HG03135 (cell line): ENCODE measurements at regions not wholly inside any gene's neighbourhood (a gene's known extent, or its start where the extent isn't known, plus 50 kb on each side); places are given as distances from the start of the nearest gene placed in this dataset.

Source experiments
- ATAC-seq: cut with Tn5 transposase; IDR thresholded peaks from one replicate; pipeline ENCODE4 v1.9.1; 2021; ENCODE audit warnings: mild to moderate bottlenecking, moderate library complexity; ENCODE audit not compliant: unreplicated experiment

DNA sequence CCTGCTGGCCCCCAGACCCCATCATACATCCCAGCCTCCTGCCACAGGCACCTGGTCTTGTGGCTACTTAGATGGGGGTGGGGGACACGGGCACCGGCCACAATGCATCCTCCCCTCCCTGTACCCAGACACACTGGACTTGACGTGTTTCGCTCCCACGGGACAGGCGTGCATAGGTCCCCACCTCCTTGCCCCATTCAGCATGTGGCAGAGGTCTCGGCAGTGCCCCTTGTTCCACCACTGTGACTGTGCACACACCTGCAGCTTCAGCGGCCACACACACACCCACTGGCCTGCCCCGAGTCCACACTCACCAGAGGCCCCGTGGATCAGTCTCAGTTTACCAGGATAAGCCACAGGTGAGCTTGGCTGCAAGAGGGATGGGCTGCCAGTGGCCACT is 109.6 kb downstream of the ENGASE start:
- ATAC-seq = no peak

DNA sequence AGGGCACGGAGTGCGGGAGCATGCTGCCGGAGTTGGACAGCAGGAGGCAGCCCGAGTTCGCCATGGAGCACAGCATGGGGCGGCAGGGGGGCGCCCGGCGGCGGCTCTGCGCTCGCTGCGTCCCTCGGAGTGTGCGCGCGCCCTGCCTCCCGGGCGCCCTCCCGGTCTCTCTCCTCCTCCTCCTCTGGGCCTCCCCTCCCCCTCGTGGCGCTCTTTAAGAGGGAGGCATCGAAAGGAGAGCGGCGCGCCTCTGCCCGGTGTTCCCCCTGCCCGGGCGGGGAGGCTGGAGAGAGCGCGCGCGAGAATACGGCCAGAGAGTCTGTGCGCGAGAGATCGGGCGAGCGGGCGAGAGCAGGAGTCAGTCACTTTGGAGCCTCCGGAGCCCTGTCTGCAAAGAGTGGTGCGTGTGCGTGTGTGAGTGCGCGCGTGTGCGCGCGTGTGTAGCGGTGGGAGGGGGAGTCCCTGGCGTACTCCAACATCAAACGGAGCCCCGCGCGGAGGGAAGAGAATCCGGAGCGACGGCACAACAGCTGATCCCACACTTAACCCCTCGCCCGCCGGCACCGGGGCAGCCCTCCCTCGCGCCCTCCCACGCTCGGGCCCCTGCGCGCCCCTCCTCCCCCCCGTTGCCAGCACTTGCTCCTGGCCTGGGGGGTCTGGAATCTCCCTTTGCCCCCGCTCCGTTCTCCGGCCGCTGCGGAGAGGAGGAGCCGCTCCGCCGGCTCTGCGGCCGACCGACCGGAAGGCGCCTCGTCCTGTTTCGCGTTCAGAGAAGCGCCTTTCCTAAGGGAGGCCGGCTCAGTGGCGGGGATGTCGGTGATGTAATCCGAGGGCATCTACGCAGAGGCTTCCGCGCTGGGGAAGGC is 108.9 kb downstream of the ENGASE start:
- ATAC-seq = no peak

GRCh38 chr17:79183043-79183292 is 108.3 kb downstream of the ENGASE start:
- no peak for ATAC-seq

GRCh38 chr17:79182176-79183042 is 107.8 kb downstream of the ENGASE start:
- ATAC-seq = no peak

GRCh38 chr17:79180358-79181005 is 105.9 kb downstream of the ENGASE start:
- ATAC-seq = no peak

- no peak for ATAC-seq
These were observed 104.7 kb downstream of the ENGASE start for GRCh38 chr17:79179334-79179733.

- ATAC-seq = no peak
These were observed 103.3 kb downstream of the ENGASE start for GRCh38 chr17:79177877-79178276.

DNA sequence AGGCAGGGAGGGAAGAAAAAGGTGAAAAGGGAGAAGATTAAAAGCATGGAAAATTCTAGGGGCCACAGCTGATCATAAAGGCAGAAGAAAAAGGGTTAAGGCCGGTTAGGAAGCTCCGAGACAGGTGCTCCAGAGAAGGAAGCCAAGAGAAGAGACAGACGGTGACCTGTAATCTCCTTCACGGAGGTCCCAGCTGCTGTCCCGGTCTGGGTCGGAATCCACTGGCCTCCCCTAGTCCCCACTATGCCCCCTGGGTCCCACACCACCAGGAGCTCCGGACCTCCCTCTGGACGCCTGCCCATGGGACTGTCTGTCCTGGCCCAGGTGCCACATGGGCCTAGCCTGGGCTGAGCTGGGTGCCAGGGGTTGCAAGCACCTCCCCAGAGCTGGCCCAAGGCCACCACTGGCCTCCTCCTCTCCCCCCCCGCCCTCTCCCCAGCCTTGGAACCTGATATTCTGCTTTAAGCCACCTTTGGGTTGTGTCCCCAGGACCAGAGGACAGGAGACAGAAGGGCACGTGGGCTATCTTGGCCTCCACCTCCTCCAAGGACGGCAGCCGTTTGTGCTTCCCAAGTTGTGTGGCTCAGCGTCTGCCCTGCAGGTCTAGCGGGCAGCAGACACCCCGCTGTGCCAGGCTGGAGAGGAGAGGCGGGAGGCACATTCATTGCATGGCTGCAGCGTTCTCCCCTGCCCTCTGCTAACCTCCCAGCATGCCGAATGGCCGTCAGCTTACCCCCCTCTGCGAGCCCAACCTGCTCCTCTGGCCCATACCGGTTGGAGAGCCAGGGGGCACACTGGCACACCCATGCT is 102.4 kb downstream of the ENGASE start:
- no peak for ATAC-seq

- ATAC-seq = no peak
These were observed 100.6 kb downstream of the ENGASE start for GRCh38 chr17:79174905-79175856.

DNA sequence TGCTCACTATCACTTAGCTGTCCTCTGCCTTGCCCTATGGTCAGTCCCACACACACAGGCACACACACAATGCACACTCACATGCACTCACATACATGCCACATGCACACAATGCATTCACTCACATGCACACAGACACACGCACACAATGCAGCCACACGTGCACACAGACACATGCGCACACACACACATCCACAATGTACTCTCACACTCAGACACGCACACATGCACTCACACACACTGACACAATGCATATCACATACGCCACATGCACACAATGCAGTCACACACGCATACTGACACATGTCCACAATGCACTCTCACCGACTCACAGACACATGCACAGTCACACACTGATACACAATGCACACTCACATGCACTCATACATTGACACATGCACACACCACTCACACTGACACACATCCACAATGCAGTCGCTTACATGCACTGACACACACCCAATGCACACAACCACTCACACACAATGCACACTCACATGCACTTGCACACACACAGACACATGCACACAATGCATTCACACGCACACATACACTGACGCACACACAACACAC is 99.7 kb downstream of the ENGASE start:
- no peak for ATAC-seq

- no peak for ATAC-seq
These were observed 96.6 kb downstream of the ENGASE start for GRCh38 chr17:79171188-79171587.

DNA sequence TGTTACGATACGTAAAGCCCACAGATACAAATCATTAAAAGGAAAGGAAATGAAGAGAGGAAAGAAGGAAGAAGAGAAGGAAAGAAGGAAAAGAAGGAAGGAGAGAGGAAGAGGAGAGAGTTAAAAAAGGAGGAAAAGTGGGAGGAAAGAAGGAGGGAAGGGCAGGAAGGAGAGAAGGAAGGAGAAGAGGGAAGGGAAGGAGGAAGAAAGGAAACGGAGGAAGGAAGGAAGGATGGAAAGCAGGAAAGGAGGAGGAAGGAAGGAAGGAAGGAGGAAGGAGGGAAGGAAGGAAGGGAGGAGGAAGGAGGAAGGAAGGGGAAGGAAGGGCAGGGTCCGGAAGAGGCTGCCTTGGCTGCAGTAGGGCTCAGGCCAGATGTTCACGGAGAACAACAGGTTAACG is 95.2 kb downstream of the ENGASE start:
- no peak for ATAC-seq

- no peak for ATAC-seq
These were observed 94.7 kb downstream of the ENGASE start for GRCh38 chr17:79169366-79169765.

DNA sequence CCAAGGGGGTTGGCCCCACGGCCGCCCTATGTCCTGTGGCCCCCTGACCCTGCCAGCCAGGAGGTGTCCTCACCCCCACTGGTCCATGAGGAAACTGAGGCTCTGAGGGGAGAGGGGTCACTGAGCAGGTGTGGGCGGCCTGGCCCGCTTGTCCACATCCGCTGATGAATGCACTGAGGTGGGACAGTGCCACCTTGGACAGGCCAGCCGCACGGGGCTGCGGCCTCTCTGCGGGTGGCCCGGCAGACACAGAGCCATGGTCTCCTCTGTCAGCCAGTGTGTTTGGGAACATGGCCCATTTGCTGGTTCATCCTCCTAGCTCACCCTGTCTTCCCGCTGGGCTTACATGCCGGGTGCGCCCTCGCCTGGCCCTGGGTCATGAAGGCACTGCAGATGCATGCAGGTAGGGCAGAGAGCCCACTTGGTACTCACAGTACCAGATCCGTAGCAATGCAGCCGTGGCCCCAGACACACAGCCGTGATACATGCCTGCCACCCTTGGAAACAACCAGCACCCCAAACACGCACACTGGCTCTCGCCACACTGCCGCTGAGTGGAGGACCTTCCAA is 93.9 kb downstream of the ENGASE start:
- no peak for ATAC-seq

- ATAC-seq = no peak
These were observed 92.9 kb downstream of the ENGASE start for GRCh38 chr17:79167486-79167885.

DNA sequence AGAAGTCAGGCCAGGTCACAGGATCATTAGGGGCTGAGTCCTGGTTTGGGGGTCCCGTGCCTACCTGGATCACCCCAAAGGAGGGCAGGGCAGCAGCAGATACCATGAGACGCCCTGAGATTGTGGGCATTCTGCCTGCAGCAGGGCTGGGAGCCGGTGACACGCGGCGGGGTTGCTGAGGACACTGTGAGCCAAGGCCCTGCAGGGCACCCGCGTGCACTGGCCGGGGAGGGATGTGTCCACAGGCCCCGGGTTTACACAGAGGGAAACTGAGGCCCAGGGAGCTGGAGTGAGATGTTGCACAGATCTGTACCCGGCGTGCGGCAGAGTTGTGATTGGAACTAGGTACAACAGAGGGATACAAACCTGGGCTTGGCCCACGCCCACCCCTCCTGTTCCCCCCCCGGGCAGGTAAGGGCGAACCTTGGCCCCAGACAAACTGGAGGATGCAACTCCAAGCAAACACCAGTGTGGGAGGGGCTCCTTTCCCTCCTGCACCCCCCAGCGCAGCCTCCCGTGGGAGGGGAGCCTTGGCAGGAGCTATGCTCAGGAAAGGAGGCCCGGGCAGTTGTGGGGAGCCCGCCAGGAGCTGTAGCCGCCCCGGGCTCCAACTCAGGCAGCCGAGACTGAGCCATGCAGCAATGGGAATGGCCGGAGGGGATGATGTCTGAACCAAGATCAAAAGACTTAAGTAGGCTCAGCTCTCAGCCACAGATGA is 91.3 kb downstream of the ENGASE start:
- no peak for ATAC-seq

GRCh38 chr17:79164913-79165695 is 90.5 kb downstream of the ENGASE start:
- ATAC-seq = no peak

DNA sequence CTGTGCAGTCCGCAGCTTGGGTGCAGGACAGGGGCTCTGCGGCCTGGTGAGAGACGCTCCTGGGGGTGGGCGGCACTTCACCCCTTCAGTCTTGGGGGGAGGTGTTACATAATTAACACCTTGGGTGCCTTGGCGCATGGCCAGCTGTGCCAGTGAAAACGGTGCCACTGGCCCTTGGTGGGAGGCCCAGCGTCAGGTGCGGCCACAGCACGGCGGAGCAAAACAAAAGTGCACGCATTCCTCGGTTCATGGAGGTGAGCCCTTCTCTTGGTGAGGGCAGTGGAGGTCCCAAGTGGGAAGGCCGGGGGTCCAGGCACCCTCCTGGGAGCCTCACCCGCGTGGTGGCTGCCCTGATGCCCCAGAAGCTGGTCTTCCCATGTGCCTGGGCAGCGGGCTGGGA is 89.8 kb downstream of the ENGASE start:
- ATAC-seq = no peak
